Muscle of back (tissue), 3 donors: ENCODE measurements at regions not wholly inside any gene's neighbourhood (a gene's known extent, or its start where the extent isn't known, plus 50 kb on each side); places are given as distances from the start of the nearest gene placed in this dataset.

Experiments
- DNase-seq, 3 donors: peaks; one replicate each; pipeline versions ENCODE4 v3.0.0 to v3.0.0-alpha.2; 2013

DNA sequence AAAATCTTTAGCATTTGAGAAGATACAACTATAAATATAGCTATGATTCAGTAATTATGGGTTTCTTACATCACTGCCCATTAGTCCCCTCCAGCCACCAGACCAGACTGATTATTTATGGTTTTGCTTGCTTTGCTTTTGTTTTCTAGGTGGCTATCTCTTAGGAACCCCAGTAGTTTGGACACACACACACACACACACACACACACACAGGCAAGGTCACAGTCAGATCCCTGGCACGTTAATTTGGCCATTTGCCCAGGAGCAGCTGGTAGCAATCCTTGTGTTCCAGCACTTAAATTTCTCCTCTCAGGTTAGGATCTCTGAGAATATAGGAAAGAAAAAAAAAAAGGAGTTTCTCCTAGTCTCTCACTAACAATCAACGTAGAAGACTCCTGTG lies 90.2 kb upstream of the RESF1 start:
- peak in 1 of 3 donors; percentile 14 for DNase-seq

DNA sequence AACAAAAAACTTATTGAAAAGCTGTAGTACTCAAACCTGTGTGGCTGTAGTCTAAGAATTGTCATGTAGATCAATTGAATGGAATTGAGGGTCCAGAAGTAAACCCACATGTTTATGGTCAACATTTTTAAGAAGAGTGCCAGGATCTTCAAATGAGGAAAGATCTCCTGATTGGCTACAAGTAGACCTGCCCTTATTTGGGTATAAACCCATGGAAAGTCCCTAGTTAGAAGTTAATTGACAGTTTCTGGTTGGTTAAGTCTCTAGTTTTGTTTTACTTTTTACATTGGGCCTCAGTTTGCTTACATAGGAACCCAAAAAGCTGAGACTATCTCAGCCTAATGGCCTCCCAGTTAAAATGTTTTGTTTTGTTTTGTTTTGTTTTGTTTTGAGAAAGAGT lies 91.9 kb upstream of the RESF1 start:
- no peak for DNase-seq

DNA sequence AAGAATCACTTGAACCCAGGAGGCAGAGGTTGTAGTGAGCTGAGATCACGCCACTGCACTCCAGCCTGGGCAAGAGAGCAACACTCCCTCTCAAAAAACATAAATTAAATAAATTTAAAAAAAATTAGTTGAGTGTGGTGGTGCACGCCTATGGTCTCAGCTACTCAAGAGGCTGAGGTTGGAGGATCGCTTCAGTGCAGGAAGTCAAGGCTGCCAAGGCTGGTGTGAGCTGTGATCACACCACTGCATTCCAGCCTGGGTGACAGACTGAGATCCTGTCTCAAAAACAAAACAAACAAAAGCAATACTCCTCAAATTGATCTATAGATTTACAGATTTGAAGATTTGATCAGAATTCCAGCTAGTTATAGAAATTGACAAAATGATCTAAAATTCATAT lies 92.7 kb upstream of the RESF1 start:
- DNase-seq: no peak

DNA sequence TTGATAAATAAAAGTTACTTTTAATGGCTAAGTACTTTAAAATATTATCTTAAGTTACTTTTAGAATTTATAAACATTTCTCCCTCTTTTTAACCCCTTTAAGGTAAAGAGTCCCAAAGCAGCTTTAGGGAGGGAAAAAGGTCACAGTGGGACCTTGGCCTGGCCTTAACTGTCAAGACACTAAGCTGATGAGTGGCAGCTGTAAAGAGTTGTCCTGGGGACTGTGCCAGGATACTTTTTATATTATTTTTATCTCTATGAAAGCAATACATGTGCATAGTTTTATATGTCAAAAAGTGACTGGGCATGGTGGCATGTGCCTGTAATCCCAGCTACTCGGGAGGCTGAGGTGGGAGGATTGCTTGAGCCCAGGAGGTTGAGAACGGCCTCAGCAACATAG lies 94.2 kb upstream of the RESF1 start:
- DNase-seq: no peak

DNA sequence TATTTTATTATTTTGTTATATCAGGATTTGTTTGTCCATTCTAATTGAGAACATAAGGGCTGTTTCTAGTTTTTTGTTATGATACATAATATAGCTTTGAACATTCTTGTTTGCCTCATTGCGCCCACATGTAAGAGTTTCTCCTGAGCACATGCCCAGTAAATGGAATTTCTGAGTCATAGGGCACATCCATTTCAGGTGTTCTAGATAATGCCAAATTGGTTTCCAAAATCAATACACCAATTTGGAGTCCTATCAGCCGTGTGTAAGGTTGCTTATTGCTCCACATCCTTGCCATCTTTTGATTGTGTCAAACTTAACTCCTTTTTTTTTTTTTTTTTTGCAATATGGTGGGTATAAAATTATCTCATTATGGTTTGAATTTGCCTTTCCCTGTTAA lies 97.9 kb upstream of the RESF1 start:
- DNase-seq: no peak

DNA sequence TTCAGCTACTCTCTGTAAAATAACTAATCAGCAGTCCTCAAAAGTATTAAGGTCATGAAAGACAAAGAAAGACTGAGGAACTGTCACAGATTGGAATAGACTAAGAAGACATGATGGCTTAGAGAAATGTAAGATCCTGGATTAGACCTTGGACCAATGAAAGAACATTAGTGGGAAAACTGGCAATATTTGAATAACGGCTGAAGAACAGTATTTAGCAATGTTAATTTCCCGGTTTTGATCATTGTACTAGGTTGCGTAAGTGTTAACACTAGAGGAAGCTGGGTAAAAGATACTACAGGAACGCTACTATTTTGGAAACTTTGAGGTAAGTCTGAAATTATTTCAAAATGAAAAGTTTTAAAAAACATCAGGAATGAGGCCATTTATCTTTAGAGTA lies 98.8 kb upstream of the RESF1 start:
- DNase-seq: no peak

DNA sequence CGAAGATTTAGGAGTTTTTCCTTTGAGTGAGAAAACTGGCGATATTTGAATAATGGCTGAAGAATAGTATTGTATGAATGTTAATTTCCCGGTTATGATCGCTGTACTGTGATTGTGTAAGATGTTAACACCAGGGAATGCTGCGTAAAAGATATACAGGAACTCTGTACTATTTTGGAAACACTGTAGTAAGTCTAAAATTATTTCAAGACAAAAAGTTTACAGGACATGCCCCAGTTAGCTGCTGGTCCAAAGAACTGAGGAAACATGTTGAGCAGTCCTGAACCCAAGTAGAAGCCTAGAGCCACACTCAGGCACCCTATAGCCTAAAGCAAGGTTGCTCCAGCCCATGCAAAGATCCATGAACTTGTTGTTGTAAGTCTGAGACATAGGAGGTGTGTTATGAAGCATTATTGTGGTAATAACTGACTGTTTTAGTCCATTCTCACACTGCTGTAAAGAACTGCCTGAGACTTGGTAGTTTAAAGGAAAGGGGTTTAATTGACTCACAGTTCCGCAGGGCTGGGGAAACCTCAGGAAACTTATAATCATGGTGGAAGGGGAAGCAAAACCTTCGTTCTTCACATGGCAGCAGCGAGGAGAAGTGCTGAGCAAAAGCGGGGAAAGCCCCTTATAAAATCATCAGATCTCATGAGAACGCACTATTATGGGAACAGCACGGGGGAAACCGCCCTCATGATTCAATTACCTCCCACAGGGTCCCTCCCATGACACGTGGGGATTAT lies 99.8 kb upstream of the RESF1 start:
- DNase-seq: no peak

DNA sequence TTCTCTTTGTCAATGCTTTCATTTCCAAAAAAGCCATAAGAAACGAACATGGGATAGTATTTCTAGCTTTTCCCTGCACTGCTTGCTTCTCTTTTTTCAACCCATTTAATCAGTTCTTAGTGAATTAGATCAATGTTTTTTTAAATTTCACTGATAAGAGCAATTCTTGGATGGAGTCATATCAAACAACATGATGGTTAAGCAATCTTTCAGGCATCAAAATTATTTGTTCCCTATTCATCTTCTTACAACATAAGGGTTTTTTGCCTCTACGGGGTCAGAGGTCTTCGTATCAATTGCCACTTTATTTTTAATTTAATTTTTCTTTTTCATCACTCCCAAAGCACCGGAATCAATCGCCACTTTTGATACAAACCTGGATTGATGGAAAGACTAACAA lies 103.8 kb upstream of the RESF1 start:
- no peak for DNase-seq

DNA sequence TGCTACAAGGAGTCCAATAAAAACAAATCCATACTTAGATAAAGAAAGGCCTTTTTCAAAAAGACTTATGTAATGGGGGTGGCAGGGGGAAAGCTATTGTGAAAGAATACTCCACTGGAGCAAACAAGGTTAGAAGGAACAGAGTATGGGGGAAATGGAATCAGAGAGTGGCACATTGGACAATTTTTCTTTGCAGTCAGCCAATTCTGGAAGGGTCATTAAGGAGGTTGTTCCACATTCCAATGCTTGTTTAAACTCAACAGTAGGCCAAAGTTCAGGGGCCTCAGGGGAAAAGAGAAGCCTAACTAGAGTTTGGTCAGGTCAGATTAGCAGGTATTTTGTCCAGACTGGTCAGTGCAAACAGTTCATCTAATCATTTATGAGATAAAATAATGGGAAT lies 105.2 kb upstream of the RESF1 start:
- no peak for DNase-seq

DNA sequence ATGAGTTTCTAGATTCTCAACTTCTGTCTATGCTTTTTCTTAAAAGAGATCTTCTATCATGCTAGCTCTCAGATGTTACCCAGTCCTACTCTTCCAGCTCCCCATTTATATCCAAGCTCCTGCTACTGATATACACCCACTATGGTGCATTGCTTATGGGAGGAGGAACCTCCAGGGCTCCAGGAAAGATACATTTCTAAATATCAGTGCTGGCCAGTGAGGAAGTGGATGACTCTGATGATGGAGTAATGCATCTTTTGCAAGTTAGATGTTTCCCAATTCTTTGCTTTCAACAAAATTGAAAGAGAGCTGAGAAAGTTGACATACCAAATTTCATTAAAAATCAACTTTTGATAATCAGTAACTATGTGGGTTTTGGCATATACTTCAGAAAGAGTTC lies 105.7 kb upstream of the RESF1 start:
- no peak for DNase-seq

DNA sequence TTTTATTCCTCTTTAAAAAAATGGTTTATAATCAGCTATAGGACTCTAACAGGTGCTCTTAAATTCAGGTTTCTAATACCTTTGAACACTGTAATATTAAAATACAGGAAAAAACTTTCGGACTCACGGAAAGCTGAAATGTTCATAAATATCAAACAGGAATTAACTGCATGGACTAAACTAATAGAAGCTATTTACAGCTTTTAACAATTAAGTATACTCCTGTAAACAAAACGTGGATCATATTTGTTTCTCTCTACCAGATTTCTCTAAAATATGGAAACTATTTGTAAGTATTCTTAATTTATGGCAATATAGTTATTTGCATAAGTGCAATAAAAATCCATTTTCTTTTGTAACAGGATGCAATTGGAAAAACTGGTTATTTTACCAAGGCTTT lies 108.9 kb upstream of the RESF1 start:
- no peak for DNase-seq

DNA sequence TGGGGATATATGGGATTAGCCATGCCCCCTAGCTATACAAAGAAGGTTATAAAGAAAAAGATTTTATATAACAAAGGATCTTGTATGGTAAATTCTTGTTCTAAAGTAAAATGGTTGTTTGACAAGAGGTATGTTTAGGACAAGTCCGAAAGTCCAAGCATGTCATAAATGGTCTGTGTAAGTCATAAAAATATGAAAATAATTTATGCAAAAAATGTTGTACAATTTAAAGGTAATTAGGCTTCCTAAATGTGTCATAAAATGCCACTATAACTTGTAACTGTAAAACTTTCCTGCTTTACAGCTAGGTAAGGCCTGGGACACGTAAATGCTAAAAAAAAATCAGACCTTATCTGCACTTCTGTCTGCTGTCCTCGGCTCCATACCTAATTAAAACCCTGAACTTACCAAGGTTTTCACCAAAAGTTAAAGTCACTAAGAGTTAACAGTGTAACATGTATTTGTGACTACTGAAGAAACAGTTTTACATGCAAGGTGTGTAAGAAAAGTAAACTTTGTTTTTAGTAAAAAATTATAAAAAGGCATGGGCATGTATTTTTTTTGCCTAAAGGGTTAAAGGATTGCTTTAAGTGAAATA lies 110.0 kb upstream of the RESF1 start:
- no peak for DNase-seq

DNA sequence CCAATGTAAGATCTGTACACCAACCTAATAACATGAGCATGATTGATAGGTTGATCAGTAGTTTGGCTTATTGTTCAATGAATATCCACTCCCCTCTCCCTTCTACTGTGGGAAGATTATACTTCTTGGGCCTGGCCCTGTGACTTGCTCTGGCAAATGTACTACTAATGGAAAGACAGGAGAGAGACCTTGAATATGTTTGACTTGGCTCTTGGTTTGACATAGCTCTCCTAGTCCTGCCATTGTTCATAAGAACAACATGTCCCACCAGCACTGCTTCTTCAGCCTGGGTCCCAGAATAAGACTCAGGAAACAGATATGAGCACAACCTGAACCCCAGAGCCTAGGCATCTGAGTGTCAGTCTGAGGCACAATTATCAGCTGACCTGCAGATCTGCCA lies 112.8 kb upstream of the RESF1 start:
- DNase-seq: no peak

DNA sequence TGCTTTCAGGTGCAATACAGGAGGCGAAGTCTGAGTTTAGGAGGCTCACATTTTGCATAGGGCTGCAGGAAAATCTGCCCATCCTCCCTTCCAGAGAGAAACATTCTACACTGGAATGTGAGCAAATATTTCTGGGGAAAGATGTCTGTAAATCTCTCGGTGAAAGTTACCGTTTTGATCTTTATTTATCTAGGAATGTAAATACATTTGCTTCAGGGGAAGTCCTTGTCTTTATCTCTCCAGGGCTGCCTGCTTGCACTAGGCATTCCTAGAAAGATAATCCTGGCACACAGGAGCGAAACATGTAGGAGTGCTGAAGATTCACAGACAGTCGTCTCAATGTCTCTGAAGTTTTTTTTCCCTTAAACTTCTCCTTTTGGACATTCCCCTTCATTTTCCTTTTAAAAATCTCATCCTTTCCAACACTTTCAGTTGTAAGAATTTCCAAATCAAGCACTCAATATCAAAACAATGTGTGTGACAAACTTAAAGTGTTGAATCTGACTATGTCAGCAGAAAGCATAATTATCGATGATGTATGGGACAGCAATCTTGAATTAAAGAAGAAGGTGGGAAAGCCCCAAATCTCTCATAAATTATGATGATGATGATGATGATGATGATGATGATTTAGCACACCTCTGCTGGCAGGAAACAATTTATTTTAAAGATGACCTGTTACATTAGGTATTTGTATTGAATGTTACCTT lies 113.4 kb upstream of the RESF1 start:
- DNase-seq: no peak

DNA sequence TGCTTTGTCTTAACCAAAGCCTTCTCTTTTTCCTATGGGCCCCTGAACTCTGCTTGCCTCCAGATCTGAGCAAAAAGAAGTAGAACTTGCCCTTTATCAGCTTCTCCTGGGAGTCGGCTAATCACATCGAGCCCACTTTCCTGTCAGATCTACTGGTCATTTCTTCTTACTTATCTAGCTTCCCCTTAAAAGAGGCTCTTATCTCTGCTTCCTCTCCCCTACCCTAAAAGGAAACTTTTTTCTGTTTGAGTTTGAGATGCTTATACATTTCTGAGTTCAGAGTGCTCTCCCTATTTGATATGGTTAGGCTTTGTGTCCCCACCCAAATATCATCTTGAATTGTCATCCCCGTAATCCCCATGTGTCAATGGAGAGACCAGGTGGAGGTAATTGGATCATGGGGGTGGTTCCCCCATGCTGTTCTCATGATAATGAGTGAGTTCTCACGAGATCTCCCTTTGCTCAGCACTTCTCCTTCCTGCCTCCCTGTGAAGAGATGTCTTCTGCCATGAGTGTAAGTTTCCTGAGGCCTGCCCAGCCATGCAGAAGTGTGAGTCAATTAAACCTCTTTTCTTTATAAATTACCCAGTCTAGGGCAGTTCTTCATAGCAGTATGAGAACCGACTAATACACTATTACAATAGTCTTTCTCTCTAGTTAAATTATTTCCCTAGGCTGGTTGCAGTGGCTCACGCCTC lies 114.7 kb upstream of the AMN1 start:
- no peak for DNase-seq

DNA sequence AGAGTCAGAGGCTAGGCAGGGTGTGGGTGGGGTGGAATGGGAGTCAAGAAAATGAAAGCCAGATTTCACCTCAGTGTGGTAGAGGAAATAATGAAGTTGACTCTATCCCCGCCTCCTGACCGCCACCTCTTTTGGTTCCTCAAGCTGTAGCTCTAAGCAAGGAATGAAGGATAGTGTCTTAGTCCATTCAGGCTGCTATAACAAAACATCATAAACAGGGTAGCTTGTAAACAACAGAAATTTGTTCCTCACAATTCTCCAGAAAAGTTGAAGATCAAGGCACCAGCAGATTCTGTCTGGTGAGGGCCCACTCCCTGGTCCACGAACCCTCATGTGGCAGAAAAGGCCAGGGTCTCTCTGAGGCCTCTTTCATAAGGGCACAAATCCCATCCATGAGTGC lies 109.1 kb upstream of the AMN1 start:
- DNase-seq: no peak

DNA sequence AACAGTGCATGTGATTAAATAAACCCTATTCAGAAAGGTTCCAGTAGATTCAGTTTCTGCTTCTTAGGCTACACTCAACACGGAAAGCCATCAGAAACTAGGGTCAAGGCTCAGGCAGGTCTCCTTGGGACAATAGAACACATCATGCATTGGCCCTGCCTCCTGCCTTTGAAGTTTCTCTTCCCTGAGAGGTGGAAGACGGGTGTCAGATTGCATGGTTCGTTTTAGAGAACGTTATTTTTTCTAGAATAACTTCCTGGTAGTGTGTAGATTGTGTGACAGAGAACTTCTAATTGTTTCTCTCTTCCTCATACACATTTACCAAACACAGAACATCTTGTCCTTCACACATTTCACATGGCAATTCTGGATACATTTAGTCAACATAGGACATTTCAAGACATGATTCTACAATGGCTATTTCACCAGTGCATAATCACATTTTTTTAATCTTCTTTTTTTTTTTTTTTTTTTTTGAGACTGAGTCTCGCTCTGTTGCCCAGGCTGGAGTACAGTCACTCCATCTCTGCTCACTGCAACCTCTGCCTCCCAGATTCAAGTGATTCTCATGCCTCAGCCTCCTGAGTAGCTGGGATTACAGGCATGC lies 106.6 kb upstream of the AMN1 start:
- DNase-seq: no peak

DNA sequence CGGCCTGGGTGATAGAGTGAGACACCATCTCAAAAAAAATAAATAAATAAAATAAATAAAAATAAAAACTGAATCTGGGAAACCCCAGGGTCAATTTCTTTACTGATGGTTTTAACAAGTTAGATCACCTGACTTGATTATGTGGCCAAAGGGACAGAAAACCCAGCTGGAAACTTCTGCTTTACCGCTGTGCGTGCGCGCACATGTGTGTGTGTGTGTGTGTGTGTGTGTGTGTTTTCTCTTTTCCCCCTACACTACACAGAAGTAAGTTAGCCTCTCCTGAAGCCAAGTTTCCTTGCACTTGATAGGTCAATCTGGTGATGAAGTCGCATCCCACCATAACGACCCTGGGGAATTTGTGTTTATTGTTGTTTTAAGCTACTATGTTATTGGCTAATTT lies 105.3 kb upstream of the AMN1 start:
- DNase-seq: no peak

DNA sequence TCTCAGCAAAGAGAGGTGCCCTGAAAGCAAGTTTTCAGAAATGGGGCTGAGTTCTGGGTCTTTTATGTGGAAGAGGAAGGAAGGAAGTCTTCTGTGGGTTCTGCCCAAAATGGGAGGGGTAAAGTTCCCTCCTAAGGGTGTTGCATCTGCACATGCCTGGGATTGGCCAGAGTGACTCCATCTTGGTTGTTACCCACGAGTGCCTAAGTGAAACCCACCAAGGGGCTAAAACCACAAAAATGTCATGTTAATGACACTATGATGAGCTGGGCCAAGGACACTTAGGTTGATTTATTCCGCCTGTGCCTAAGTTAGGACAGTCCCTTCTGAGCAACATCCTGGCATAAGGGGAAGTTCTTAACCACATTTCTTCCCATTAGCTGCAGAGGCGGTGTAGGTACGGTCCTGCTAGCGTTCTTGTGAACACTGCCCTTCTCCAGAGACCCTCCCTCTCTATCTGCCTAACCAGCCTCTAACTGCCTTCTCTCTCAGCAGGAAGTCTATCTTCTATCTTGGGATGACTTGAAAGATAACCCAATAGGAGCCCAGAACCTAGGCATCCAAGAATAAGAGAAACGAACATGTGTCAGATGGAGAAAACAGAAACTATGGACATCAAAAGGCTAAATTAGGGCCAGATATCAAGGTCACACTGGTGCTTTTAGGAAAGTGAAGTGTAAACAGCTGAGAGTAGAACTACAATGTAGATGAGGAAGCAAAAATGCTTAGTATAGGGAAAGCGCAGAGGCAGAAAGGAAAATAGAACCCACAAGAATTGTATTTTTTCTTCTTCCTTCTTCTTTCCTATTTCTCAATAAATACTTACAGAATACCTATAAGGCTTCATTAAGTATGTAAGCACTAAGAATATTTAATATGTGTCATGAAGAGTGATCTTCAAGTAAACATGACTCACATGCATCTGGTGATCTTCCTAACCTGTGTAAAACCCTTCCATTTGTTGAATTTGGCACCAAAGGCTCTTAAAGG lies 104.2 kb upstream of the AMN1 start:
- peak in 1 of 3 donors; percentile 20 for DNase-seq

DNA sequence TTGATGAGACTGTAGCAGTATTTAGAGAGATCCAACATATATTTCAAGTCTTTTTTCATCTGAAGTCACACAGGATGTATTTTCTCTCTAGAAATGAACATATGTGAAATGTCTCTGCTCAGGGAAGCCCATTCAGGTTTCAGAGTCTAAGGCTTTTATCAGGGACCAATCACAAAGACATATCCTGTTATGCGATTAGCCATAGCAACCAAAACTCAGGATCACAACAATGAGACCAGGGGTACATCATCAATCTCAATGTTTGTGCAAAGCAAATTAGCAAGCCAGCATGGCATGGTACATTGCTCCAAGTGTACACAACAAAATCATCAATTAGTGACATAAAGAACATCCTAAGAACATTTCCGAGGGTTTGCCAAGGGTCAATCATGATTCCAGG lies 99.2 kb upstream of the AMN1 start:
- DNase-seq: no peak

DNA sequence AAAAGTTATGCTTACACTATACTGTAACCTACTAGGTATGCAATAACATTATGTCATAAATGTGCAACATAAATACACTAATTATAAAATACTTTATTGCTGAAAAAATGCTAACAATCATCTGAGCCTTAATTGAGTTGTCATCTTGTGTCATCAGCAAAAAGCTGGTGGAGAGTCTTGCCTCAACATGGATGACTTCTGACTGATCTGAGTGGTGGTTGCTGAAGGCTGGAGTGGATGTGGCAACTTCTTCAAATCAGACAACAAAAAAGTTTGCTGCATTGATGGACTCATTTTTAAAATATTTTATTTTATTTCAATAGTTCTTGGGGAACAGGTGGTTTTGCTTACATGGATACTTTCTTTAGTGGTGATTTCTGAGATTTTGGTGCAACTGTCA lies 93.9 kb upstream of the AMN1 start:
- no peak for DNase-seq
